ENCODE measurements at regions not wholly inside any gene's neighbourhood (a gene's known extent, or its start where the extent isn't known, plus 50 kb on each side); places are given as distances from the start of the nearest gene placed in this dataset.

GRCh38 chr18:56001576-56001975, 413.6 kb upstream of the TCF4 start (continued):
- TF ChIP-seq TSHZ1 (CRISPR knock-in tag; IDR thresholded peaks at IDR 0.05), result no peak
- no peak for TF ChIP-seq CHD2 (IDR thresholded peaks at IDR 0.05; ENCODE audit: low read depth, low read length)

- in situ Hi-C loops (cut with MboI) (no loop called here), intact Hi-C loops (cut with micrococcal nuclease) (no loop called here)
- CTCF ChIA-PET (ENCODE audit: low intra/inter-chr PET ratio), result no interaction called here
- DNase-seq (ENCODE audit: extremely low read depth in 1 of 4, low spot score in 3 of 4) (no peak), FAIRE-seq (no peak), ATAC-seq (no peak)
- BruUV-seq (replicated peaks), result no TSS peak
- H3K4me1 ChIP-seq (replicated peaks in 1 of 2; ENCODE audit: control insufficient read depth in 2 of 2, insufficient read depth in 2 of 2, low read length in 2 of 2), result peaks cover 0 to 15% of the 10 kb centered on the region in 2 experiments; a peak in 3 of 5 replicates
- H3K36me3 ChIP-seq (ENCODE audit: control insufficient read depth, insufficient read depth, low read length), result no peaks in the 10 kb centered on the region
- H3K79me2 ChIP-seq (ENCODE audit: control insufficient read depth, insufficient read depth, low read length), result no peaks in the 10 kb centered on the region
- H4K20me1 ChIP-seq (replicated peaks; ENCODE audit: control insufficient read depth, insufficient read depth, low read length), result no peaks in the 10 kb centered on the region
- H3K27me3 ChIP-seq (ENCODE audit: control insufficient read depth in 2 of 2, insufficient read depth in 2 of 2, low read length in 2 of 2), result no peaks in the 10 kb centered on the region
- no peak overlapping the region for H3K27ac ChIP-seq (ENCODE audit: extremely low read depth, low read depth, low read length)
- H3K9ac ChIP-seq (ENCODE audit: insufficient read depth in 1 of 2, low read depth in 2 of 2, low read length in 2 of 2), result no peak overlapping the region
- H3K9me1 ChIP-seq (ENCODE audit: control insufficient read depth, insufficient read depth, low read length), result no peaks in the 10 kb centered on the region
- POLR2A ChIA-PET, result no interaction called here
- H3K4me3 ChIP-seq, result no peak overlapping the region
- no peaks in the 10 kb centered on the region for H3K9me3 ChIP-seq (replicated peaks; ENCODE audit: control insufficient read depth, insufficient read depth, low read depth, low read length)
- H2AFZ ChIP-seq (ENCODE audit: low read depth, low read length), result no peak overlapping the region
- WGBS (ENCODE audit: insufficient coverage, low coverage, missing lambda C conversion rate), result 50% methylated on average over 6 of the region's 6 CpGs
- H3K4me2 ChIP-seq (ENCODE audit: insufficient read depth, low read length), result no peak overlapping the region
- TF ChIP-seq ZNF277 (CRISPR knock-in tag; IDR thresholded peaks at IDR 0.05; ENCODE audit: borderline replicate concordance), result no peak
- TF ChIP-seq TSC22D4 (tag; IDR thresholded peaks at IDR 0.05), result no peak
- TF ChIP-seq ZBTB49 (CRISPR knock-in tag; IDR thresholded peaks at IDR 0.05; ENCODE audit: borderline replicate concordance), result no peak
- no peak for TF ChIP-seq ZBTB17 (CRISPR knock-in tag; IDR thresholded peaks at IDR 0.05)
- no peak for TF ChIP-seq EP400 (IDR thresholded peaks at IDR 0.05)
- no peak for TF ChIP-seq PREB (CRISPR knock-in tag; IDR thresholded peaks at IDR 0.05)
- no peak for TF ChIP-seq MXI1 (IDR thresholded peaks at IDR 0.05; ENCODE audit: low read depth, low read length)
- no peak for TF ChIP-seq ZBTB12 (CRISPR knock-in tag; IDR thresholded peaks at IDR 0.05)
- TF ChIP-seq ETS2 (tag; IDR thresholded peaks at IDR 0.05; ENCODE audit: borderline replicate concordance, poor library complexity, severe bottlenecking), result no peak
Observed at GRCh38 chr18:56000041-56000440, 412.0 kb upstream of the TCF4 start.
